ENCODE measurements at regions not wholly inside any gene's neighbourhood (a gene's known extent, or its start where the extent isn't known, plus 50 kb on each side); places are given as distances from the start of the nearest gene placed in this dataset.
A peak's percentile ranks its signal among the peaks of the same experiment; 100 is the strongest.
"Not testable (repeated sequence)": the region's sequence is repeated elsewhere in the genome, so short reads cannot be mapped to it uniquely, and the experiment has no call there.

GRCh38 chr4:3867403-3868100 lies 101.4 kb downstream of the ADRA2C start:
- no peak for DNase-seq

DNA sequence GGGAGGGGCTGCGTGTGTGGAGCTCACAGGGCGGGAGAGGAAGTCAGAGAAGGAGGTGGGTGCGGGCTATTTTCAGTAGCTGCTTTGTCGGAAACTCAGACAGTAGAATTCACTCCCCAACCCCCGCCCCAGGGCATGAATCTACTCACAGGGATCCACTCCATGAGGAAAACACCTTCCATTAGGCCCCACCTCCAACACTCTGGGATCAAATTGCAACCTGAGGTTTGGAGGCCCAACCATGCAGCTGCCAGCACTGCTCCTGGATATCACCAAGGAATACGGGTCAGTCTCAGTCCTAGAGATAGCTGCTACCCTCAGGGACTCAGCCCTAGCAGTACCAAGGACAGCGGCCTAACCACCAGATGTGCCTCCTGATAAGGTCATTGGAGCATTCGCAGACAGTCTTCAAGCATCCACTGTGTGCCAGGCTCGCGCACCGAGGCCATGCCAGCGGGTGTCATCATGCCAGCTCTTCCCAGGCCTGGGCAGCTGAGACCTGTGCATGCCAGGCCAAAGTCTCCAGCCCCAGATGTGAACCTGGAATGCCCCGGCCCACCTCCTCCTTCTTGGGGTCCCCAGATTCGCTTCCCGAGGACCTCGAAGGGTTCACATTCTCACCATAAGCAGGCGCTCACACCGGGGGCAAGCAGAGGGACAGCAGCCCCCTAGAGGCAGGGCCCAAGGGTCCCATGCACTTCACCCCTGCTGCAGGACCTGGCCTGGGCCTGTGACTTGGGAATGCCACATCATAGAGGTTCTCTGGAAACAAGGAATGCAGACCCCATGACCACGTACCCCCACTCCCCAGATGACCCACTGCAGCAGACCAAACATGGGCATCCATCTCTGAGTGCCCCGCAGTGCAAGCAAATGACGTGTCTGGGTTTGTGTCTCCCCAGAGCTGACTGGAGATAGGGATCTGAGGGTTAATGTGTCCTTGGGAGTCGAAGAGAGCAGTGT lies 102.3 kb downstream of the ADRA2C start:
- no peak for DNase-seq

GRCh38 chr4:3869174-3869572 lies 103.0 kb downstream of the ADRA2C start:
- no peak for DNase-seq

- DNase-seq, result no peak
These were observed 103.7 kb downstream of the ADRA2C start for GRCh38 chr4:3869661-3870566.

DNA sequence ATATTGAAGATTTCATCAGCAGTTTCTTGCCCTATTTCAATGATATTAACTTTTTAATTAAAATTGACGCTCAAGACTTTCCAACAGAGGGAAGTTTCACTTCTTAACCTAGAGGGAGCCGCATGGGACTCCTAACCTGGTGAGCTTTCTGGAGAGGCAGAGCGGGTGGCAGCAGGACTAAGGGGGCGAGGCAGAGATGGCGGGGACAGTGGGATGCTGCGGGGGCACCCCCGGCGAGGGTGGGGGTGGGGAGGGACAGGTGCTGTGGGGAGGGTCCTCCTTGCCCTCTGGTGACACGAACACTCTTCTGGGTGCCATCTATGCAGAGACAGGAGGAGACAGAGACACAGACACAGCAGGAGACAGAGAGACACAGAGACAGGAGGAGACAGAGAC lies 104.4 kb downstream of the ADRA2C start:
- DNase-seq, result no peak

GRCh38 chr4:3871181-3871852 lies 105.1 kb downstream of the ADRA2C start:
- no peak for DNase-seq

DNA sequence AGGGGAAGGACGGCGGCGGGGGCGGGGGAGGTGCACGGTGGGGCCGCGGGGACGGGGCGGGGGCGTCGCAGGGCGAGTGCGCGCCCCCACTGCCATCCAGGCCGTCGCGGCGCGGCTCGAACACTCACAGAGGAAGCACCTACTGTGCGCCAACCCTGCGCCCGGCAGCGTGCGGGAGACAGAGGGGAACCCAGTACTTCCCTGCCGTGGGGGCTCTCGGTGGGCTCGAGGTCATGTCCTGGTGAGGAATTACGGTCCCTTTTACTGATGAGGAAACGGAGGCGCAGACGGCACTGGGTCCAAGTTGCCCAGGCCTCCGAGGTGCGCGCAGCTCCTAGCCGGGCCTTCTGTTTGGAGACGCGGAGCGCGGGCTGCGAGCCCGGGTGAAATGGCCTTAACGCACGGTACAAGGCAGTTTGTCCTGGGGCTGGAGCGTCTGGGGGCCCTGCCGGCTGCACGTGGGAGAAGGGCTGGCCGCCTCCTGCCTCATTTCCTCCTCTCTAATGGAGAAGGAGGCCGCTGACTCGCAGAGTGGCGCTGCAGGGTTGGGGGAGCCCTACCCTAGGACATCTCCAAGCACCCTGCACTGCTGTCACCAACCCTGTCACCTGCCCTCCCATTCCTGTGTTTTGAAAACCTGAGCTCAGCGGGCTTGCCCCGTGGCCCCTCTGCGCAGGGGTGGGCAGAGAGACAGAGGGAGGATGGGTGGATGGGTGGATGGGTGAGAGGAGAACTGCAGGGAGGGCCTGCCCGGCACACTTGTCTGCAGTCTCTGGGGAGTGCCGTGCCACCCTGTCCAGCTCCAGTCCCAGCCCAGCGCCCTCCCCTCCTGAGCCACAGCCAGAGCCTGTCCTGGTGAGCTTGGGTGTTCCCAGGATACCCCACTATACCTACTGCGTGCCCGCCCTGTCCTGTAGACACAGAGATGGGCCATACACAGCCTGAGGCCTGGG lies 106.0 kb downstream of the ADRA2C start:
- DNase-seq, result no peak

DNA sequence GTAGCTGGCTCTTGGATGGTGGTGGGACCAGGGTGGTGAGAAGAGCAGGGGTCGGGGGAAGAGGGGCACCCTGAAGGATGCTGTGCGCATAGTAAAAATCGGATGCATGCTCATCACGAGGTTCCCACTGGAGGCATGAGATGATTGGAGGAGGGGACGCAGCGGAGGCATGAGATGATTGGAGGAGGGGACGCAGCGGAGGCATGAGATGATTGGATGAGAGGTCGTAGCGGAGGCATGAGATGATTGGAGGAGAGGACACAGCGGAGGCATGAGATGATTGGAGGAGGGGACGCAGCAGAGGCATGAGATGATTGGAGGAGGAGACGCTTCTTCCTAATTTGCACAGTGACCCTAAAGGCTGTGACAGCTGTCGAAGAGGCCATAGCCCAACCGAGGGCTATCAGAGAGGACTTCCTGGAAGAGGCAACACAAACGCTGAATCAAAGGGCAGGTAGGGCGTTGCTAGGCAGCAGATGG lies 106.7 kb downstream of the ADRA2C start:
- no peak for DNase-seq

DNA sequence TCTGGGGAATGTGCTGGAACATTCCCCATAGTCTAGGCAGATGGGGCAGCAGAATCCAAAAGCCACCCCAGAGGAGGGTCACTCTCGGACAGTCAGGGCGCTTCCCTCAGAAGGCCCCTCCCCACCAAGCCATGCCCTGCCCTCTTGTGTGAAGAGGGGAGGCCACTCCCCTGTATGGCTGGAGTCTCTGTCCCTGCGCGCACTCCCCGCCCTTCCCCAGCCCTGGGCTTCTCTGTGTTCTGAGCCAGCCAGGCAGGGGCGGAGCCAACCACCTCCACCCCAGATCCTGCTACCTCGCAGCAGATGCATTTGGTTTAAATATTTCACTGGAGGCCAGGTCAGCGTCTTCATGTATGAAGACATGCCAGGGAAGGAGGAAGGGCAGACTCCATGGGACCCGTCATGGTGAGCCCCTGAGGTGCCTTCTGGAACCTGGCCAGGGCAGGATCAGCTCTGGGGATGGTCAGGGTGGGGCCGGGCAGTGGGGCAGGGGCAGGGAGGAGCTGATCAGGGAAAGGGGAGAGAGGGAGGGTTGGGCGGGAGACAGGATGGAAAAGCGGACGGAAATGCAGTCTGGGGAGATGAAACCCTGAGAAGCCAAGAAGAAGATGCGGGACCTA lies 107.3 kb downstream of the ADRA2C start:
- no peak for DNase-seq

GRCh38 chr4:3874028-3874415 lies 107.8 kb downstream of the ADRA2C start:
- DNase-seq, result no peak

DNA sequence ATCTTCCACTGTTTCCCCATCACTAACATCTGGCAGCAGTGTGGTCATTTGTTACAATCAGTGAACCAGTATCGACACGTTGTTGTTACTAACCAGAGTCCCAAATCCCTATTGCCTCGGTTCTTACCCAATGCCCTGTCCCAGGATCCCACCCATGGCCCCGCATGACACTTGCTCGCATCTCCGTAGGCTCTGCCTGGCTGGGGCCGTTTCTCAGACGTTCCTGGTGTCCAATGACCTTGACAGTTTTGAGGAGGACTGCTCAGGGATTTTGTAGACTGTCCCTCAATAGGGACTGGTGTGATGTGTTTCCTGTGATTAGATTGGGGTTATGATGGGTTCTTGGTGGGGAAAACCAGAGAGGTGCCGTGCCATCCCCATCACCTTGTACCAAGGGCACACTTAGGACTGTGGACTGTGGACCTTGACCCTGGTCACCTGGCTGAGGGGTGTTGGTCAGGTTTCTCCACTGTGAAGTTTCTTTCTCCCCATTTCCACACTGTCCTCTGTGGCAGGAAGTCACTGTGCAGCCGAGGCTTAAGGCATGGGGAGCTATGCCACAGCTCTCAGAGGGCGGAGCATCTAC lies 108.4 kb downstream of the ADRA2C start:
- no peak for DNase-seq

DNA sequence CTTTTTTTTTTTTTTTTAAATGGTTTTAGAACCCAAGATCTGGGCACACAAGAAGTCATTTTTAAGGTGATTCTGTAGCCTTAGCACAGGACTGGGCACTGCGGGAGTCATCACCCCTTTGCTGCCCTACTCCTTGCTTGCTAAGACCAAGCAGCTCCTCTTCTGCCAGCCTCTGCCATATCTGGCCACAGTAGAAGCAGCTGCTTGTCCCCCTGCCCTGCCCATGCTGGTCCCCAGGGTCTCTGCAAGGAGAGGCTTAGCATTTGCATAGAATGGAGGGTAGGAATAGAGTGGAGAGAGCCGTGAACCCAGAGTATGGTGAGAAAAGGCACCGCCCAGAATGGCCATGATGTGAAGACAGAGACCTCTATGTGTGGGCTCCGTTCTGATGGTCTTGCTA lies 109.3 kb downstream of the ADRA2C start:
- DNase-seq, result no peak

GRCh38 chr4:3876057-3876845 lies 110.1 kb downstream of the ADRA2C start:
- DNase-seq, result not testable (repeated sequence)

DNA sequence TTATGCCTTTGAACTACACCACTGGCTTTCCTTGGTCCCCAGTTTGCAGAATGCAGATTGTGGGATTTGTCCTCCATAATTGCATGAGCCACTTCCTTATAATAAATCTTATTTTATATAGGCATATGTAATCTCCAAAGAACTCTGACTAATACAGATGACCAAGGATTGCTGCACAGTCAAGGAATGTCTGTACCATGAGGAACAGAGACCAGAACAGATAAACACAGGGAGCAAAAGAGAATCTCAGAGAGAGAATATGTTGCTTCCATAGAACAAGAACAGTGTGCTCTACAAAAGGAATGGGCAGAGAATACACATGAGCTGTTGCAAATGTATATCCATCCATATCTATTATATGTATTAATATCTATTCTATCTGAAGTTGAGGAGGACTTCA lies 111.1 kb downstream of the ADRA2C start:
- DNase-seq, result no peak

- no peak for DNase-seq
These were observed 111.7 kb downstream of the ADRA2C start for GRCh38 chr4:3877868-3878267.

GRCh38 chr4:3878678-3879077 lies 112.5 kb downstream of the ADRA2C start:
- no peak for DNase-seq

- DNase-seq, result no peak
These were observed 113.8 kb downstream of the ADRA2C start for GRCh38 chr4:3879681-3880614.

GRCh38 chr4:3880615-3881120 lies 114.5 kb downstream of the ADRA2C start:
- peak; percentile 88 for DNase-seq

Measured in activated CD8-positive, alpha-beta memory T cell treated with anti-CD3 and anti-CD28 coated beads, Interleukin-2, amount 50 U/mL, for 48 hours (primary cell).